CD4-positive, alpha-beta T cell (primary cell): ENCODE measurements at regions not wholly inside any gene's neighbourhood (a gene's known extent, or its start where the extent isn't known, plus 50 kb on each side); places are given as distances from the start of the nearest gene placed in this dataset.

Experiments used
- ATAC-seq: fragments of 200-7000 bp; cut with Tn5 transposase; one replicate; pipeline ENCODE4 v1.10.0; 2022; ENCODE audit warnings: mild to moderate bottlenecking; ENCODE audit not compliant: poor library complexity
- CTCF ChIA-PET: fragments of 350-600 bp; sonication (Branson Sonifier 250); formaldehyde crosslinking; loops from one replicate; lab custom pipeline; 2021; ENCODE audit warnings: antibody characterized with exemption, inconsistent platforms; lab: Charles Lee
- POLR2A ChIA-PET: fragments of 350-600 bp; sonication (Branson Sonifier 250); formaldehyde crosslinking; loops from one replicate; lab custom pipeline; 2021; ENCODE audit warnings: antibody characterized with exemption, inconsistent platforms; lab: Charles Lee
- DNase-seq, 14 experiments: peaks; one replicate each; pipeline ENCODE4 v3.0.0-alpha.2; 2013 to 2020; ENCODE audit warnings: mixed read lengths in 2 of 14
- H3K27ac ChIP-seq, 2 donors: one replicate each; pipeline versions ENCODE4 v1.5.1 to v1.7.0; 2013; ENCODE audit warnings: low read length in 2 of 2, low read depth in 1 of 2, mild to moderate bottlenecking in 1 of 2
- H3K27me3 ChIP-seq, 2 experiments: 1 replicate in 1 of 2; 2 replicates in 1 of 2; pipeline versions ENCODE4 v1.6.1 to v1.7.0; 2013; ENCODE audit warnings: low read length in 2 of 2, control low read depth in 1 of 2, mild to moderate bottlenecking in 1 of 2, moderate library complexity in 1 of 2; ENCODE audit not compliant: insufficient read depth in 2 of 2, control insufficient read depth in 1 of 2
- H3K36me3 ChIP-seq: one replicate; pipeline ENCODE4 v1.6.1; 2013; ENCODE audit warnings: low read length, control low read depth; ENCODE audit not compliant: insufficient read depth
- H3K4me1 ChIP-seq: one replicate; pipeline ENCODE4 v1.6.1; 2013; ENCODE audit warnings: low read length, control low read depth; ENCODE audit not compliant: insufficient read depth
- H3K4me3 ChIP-seq: one replicate; pipeline ENCODE4 v1.5.1; 2013; ENCODE audit warnings: mild to moderate bottlenecking, low read length, moderate library complexity
- H3K9me3 ChIP-seq, 2 experiments: 1 replicate in 1 of 2; 2 replicates in 1 of 2; pipeline versions ENCODE4 v1.6.1 to v1.7.0; 2013; ENCODE audit warnings: low read length in 2 of 2, mild to moderate bottlenecking in 2 of 2, control low read depth in 1 of 2, moderate library complexity in 1 of 2; ENCODE audit not compliant: control insufficient read depth in 1 of 2, insufficient read depth in 1 of 2
- H3K27ac Mint-ChIP-seq: one replicate; pipeline ENCODE4 v1.8.0; 2020; ENCODE audit warnings: mixed read lengths
- H3K27me3 Mint-ChIP-seq: one replicate; pipeline ENCODE4 v1.8.0; 2021; ENCODE audit warnings: mixed read lengths
- H3K36me3 Mint-ChIP-seq: one replicate; pipeline ENCODE4 v1.8.0; 2021; ENCODE audit warnings: low read depth, mixed read lengths
- H3K4me1 Mint-ChIP-seq: one replicate; pipeline ENCODE4 v1.8.0; 2021; ENCODE audit warnings: low read depth, mixed read lengths
- H3K4me3 Mint-ChIP-seq: one replicate; pipeline ENCODE4 v1.8.0; 2020; ENCODE audit warnings: mild to moderate bottlenecking, mixed read lengths
- H3K9me3 Mint-ChIP-seq: one replicate; pipeline ENCODE4 v1.8.0; 2020; ENCODE audit warnings: mixed read lengths
- intact Hi-C, 2 experiments: fragments of 100-400 bp; cut with DNase I in 1 of 2; cut with micrococcal nuclease in 1 of 2; formaldehyde crosslinking; loops; one replicate each; pipeline versions ENCODE4 v1.15.1 to v1.9.0; 2023 to 2025; cut with DNase I, micrococcal nuclease
- TF ChIP-seq, protein P1 (sequence below): fragments of 200-600 bp; IDR thresholded peaks from one replicate; pipeline ENCODE4 v1.8.0; 2022; ENCODE audit warnings: antibody characterized with exemption, mild to moderate bottlenecking

DNA sequence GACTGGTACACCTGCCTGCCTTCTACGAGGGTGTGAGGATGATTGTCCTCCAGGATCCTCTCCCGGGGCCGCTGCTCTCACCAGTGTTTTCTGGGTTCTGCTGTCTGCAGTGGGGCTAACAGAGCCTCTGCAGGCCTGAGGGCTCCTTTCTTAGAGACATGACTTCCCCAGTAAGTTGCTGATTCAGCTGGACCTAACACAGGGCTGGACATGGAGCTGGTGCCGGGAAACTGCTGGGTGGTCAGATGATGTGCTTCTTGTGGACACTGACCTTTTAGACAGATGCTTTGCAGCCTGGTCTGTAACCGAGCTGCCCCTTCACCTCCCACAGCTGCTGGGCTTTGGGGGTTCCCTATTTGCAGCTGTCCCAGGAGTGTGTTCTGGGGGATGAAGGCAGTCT is 71.5 kb downstream of the FOXL1 start:
- POLR2A ChIA-PET, result no interaction called here
- no peaks in the 10 kb centered on the region for H3K36me3 Mint-ChIP-seq

DNA sequence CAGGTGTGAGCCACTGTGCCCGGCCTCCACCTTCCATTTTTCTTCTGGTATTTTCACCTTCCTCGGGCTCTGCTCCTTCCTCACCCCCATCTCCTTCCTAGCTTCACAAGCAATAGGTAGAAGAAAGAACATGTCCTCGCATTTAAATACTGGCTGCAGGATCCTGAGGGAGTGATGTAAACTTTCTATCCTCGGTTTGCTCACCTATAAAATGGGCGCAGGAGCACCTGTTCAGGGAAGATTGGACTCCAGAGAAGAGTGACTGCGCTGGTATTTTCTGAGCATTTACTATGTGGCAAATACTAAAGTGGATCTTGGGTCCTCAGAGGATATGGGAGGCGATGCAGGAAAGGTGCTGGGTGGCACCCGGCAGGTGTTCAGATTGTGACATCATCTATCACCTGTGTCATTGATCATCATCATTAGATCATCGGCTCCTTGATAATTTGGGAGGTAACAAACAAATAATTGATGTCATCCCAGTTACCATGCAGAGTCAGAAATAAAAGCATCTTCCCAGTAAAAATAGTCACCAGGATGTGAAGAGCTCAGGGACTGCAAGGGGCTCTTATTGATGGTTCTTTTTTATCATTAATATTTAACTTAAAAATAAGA is 72.8 kb downstream of the FOXL1 start:
- H3K9me3 Mint-ChIP-seq, result no peaks in the 10 kb centered on the region
- H3K36me3 Mint-ChIP-seq, result no peaks in the 10 kb centered on the region
- H3K27ac Mint-ChIP-seq, result no peak overlapping the region
- Histone ChIP-seq H3K9me3 (peaks cover 0 to 7% of the 10 kb centered on the region in 2 experiments), H3K36me3 (no peaks in the 10 kb centered on the region), H3K27me3 (peaks cover 0 to 2% of the 10 kb centered on the region in 2 experiments), H3K4me3 (no peak overlapping the region), H3K4me1 (no peaks in the 10 kb centered on the region), H3K27ac (no peak overlapping the region)
- no peaks in the 10 kb centered on the region for H3K4me1 Mint-ChIP-seq
- H3K4me3 Mint-ChIP-seq, result no peak overlapping the region
- TF ChIP-seq, protein P1, sequence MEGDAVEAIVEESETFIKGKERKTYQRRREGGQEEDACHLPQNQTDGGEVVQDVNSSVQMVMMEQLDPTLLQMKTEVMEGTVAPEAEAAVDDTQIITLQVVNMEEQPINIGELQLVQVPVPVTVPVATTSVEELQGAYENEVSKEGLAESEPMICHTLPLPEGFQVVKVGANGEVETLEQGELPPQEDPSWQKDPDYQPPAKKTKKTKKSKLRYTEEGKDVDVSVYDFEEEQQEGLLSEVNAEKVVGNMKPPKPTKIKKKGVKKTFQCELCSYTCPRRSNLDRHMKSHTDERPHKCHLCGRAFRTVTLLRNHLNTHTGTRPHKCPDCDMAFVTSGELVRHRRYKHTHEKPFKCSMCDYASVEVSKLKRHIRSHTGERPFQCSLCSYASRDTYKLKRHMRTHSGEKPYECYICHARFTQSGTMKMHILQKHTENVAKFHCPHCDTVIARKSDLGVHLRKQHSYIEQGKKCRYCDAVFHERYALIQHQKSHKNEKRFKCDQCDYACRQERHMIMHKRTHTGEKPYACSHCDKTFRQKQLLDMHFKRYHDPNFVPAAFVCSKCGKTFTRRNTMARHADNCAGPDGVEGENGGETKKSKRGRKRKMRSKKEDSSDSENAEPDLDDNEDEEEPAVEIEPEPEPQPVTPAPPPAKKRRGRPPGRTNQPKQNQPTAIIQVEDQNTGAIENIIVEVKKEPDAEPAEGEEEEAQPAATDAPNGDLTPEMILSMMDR, result no peak
- no peak for DNase-seq
- no peak for ATAC-seq
- intact Hi-C loops, result no loop called here
- ChIA-PET POLR2A (no interaction called here), CTCF (no interaction called here)
- peaks cover 21% of the 10 kb centered on the region for H3K27me3 Mint-ChIP-seq

More for the DNA sequence above, 71.5 kb downstream of the FOXL1 start:
- CTCF ChIA-PET, result no interaction called here
- Histone ChIP-seq H3K27me3 (peaks cover 0 to 2% of the 10 kb centered on the region in 2 experiments), H3K36me3 (no peaks in the 10 kb centered on the region), H3K4me1 (no peaks in the 10 kb centered on the region), H3K4me3 (no peak overlapping the region), H3K9me3 (peaks cover 0 to 9% of the 10 kb centered on the region in 2 experiments), H3K27ac (no peak overlapping the region)
- Mint-ChIP-seq H3K27ac (no peak overlapping the region), H3K27me3 (peaks cover 20% of the 10 kb centered on the region), H3K4me3 (no peak overlapping the region), H3K9me3 (no peaks in the 10 kb centered on the region), H3K4me1 (no peaks in the 10 kb centered on the region)
- ATAC-seq, result no peak
- DNase-seq, result no peak
- TF ChIP-seq, protein P1, result no peak
- intact Hi-C loops, result no loop called here

DNA sequence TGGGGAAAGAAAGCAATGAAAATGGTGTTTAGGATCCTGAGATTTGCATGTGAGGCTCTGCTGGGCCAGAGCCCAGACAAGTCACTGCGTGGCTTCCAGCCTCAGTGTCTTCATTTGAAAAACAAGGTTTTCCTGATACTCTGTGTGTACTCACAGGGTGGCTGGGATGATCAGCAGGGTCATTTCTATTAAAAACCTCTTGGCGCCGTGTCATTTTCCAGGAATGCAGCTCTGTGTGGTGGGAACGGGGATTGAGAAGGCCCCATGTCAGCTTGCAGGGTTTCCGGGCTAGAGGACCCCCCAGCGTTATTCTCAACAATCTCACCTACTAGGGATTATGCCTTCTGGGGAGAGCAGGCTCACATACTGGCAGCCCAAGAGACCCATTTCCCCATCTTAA is 73.5 kb downstream of the FOXL1 start:
- Histone ChIP-seq H3K4me1 (no peaks in the 10 kb centered on the region), H3K36me3 (no peaks in the 10 kb centered on the region), H3K4me3 (no peak overlapping the region), H3K27me3 (peaks cover 0 to 2% of the 10 kb centered on the region in 2 experiments), H3K9me3 (peaks cover 0 to 4% of the 10 kb centered on the region in 2 experiments), H3K27ac (no peak overlapping the region)
- intact Hi-C loops, result no loop called here
- ChIA-PET POLR2A (no interaction called here), CTCF (no interaction called here)
- Mint-ChIP-seq H3K27me3 (peaks cover 25% of the 10 kb centered on the region), H3K4me3 (no peak overlapping the region), H3K9me3 (no peaks in the 10 kb centered on the region), H3K27ac (no peak overlapping the region), H3K4me1 (no peaks in the 10 kb centered on the region), H3K36me3 (no peaks in the 10 kb centered on the region)
- TF ChIP-seq, protein P1, result no peak
- DNase-seq (no peak), ATAC-seq (no peak)
